GM12875 (cell line): ENCODE measurements at regions not wholly inside any gene's neighbourhood (a gene's known extent, or its start where the extent isn't known, plus 50 kb on each side); places are given as distances from the start of the nearest gene placed in this dataset.
"Not testable (repeated sequence)": the region's sequence is repeated elsewhere in the genome, so short reads cannot be mapped to it uniquely, and the experiment has no call there.

Experiments used
- H3K4me3 ChIP-seq: one replicate; pipeline ENCODE4 v1.5.1; 2011; ENCODE audit warnings: low read depth, low read length, control low read depth
- CTCF ChIP-seq: IDR thresholded peaks from 2 replicates; pipeline ENCODE4 v1.5.1; 2011; ENCODE audit warnings: low read depth, mild to moderate bottlenecking, control low read depth, inconsistent platforms, low read length, moderate library complexity, borderline replicate concordance; ENCODE audit not compliant: insufficient read depth

DNA sequence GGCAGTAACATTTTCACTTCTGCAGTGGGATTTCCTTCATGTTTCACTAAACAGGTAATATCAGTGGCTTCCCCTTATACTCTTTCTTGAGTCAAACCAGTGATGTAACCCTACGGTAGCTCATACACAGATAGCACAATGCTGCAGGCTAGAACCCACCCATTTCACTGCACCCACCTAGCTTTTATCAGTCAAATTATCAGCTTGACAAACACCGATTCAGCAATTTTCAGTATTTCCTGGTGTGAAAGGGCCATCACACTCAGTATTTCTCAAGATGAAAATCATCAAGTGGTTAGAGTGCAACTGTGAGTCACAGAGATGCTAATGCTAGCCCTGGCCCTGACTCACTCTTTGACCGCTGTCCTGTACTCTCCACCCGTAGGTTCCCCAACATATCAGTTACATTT lies 242.3 kb upstream of the PTGER4 start:
- no peak for TF ChIP-seq CTCF
- no peak overlapping the region for H3K4me3 ChIP-seq

GRCh38 chr5:40436535-40437237 lies 243.0 kb upstream of the PTGER4 start:
- no peak for TF ChIP-seq CTCF
- H3K4me3 ChIP-seq: no peak overlapping the region

GRCh38 chr5:40435706-40436105 lies 244.0 kb upstream of the PTGER4 start:
- not testable (repeated sequence) for H3K4me3 ChIP-seq

DNA sequence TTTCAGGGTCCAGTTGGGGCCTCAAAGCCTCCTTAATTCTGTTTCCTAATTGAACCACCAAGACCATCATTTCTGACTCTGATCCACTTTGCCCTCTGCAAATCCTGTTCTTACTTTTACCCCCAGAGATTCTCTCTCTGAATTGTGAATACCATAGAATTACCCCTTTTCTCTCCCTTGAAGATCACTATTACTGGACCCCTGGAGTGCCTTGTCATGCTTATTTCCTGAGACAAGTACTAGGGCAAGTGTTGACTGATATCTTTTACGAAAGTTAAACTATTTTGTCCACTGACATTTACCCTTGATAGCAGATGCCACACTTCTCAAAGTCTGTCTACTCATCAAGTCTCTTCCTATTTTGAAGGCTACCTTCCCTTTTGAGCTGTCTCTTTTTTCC lies 246.9 kb upstream of the PTGER4 start:
- H3K4me3 ChIP-seq: no peak overlapping the region
- no peak for TF ChIP-seq CTCF

- H3K4me3 ChIP-seq: no peak overlapping the region
- no peak for TF ChIP-seq CTCF
Observed at GRCh38 chr5:40431734-40432133, 248.0 kb upstream of the PTGER4 start.

- TF ChIP-seq CTCF: no peak
Observed at GRCh38 chr5:40430101-40430710, 249.5 kb upstream of the PTGER4 start.

GRCh38 chr5:40429258-40430100 lies 250.2 kb upstream of the PTGER4 start:
- no peak overlapping the region for H3K4me3 ChIP-seq
- TF ChIP-seq CTCF: no peak

More at GRCh38 chr5:40430101-40430710, 249.5 kb upstream of the PTGER4 start:
- no peak overlapping the region for H3K4me3 ChIP-seq
